Hepatocyte (in vitro differentiated cells): ENCODE measurements at regions not wholly inside any gene's neighbourhood (a gene's known extent, or its start where the extent isn't known, plus 50 kb on each side); places are given as distances from the start of the nearest gene placed in this dataset.

Experiments
- EZH2phosphoT487 ChIP-seq: fragments of 200-600 bp; sonication (generic); IDR thresholded peaks from one replicate; pipeline ENCODE4 v1.6.1; 2018; ENCODE audit warnings: antibody characterized with exemption, mild to moderate bottlenecking, low read depth, moderate library complexity; ENCODE audit not compliant: unreplicated experiment, severe bottlenecking
- TF ChIP-seq, protein P1 (sequence below): fragments of 200-600 bp; sonication (generic); IDR thresholded peaks from 2 replicates; pipeline ENCODE4 v1.5.1; 2016; ENCODE audit warnings: antibody characterized with exemption, mild to moderate bottlenecking; ENCODE audit not compliant: poor library complexity

DNA sequence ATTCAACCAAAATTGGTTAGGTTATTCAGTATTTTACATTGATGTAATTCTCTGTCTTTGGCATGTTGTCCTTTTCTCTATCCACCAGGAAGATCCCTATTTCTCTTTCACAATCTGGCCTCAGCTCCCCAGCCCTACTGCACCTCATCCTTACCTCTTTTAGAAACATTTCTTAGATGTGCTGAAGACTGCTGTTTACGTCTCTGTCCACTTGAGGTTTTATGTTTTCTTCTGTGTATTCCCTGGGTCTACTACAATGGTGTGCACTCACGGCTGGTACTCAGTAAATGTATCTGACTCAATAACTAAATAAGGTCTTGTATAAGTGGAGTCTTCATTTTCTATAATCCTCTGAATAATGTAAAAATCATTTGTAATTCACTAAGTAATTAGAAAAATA is 822.7 kb downstream of the DTWD2 start:
- TF ChIP-seq, protein P1, sequence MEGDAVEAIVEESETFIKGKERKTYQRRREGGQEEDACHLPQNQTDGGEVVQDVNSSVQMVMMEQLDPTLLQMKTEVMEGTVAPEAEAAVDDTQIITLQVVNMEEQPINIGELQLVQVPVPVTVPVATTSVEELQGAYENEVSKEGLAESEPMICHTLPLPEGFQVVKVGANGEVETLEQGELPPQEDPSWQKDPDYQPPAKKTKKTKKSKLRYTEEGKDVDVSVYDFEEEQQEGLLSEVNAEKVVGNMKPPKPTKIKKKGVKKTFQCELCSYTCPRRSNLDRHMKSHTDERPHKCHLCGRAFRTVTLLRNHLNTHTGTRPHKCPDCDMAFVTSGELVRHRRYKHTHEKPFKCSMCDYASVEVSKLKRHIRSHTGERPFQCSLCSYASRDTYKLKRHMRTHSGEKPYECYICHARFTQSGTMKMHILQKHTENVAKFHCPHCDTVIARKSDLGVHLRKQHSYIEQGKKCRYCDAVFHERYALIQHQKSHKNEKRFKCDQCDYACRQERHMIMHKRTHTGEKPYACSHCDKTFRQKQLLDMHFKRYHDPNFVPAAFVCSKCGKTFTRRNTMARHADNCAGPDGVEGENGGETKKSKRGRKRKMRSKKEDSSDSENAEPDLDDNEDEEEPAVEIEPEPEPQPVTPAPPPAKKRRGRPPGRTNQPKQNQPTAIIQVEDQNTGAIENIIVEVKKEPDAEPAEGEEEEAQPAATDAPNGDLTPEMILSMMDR: no peak
- TF ChIP-seq EZH2phosphoT487: no peak
